GM18868 (cell line): ENCODE measurements at regions not wholly inside any gene's neighbourhood (a gene's known extent, or its start where the extent isn't known, plus 50 kb on each side); places are given as distances from the start of the nearest gene placed in this dataset.
"Not testable (repeated sequence)": the region's sequence is repeated elsewhere in the genome, so short reads cannot be mapped to it uniquely, and the experiment has no call there.

Experiments
- ATAC-seq: cut with Tn5 transposase; IDR thresholded peaks from one replicate; pipeline ENCODE4 v1.9.1; 2021; ENCODE audit warnings: mild to moderate bottlenecking, moderate library complexity; ENCODE audit not compliant: unreplicated experiment

- no peak for ATAC-seq
Observed at GRCh38 chr16:65375651-65376050, 253.8 kb upstream of the CDH11 start.

DNA sequence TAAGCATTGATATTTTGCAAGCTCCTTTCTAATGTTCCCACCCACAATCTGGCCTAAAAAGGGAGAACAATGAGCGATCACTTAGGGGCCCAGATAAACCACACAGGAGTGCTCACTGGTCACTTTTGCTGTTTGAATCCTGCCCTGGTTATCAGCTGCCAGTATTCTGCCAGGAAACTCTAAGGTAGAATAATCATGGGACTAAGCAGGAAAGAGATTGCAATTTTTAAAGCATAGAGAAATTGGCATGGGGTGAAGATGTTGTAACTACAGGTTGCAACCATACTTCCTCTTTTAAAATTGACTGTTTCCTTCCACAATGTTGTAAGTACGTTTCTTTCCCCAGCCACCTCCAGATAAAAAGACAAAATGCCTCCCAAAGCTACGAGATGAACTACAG is 251.2 kb upstream of the CDH11 start:
- no peak for ATAC-seq

- ATAC-seq, result no peak
Observed at GRCh38 chr16:65372171-65372570, 250.3 kb upstream of the CDH11 start.

GRCh38 chr16:65365732-65366715 is 244.2 kb upstream of the CDH11 start:
- ATAC-seq, result no peak

DNA sequence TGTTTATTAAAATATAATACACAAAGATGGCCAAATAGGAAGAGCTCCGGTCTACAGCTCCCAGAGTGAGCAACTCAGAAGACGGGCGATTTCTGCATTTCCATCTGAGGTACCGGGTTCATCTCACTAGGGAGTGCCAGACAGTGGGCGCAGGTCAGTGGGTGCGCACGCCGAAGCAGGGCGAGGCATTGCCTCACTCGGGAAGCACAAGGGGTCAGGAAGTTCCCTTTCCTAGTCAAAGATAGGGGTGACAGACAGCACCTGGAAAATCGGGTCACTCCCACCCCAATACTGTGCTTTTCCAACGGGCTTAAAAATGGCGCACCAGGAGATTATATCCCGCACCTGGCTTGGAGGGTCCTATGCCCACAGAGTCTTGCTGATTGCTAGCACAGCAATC is 234.9 kb upstream of the CDH11 start:
- ATAC-seq, result not testable (repeated sequence)

- ATAC-seq, result no peak
Observed at GRCh38 chr16:65355706-65356105, 233.8 kb upstream of the CDH11 start.

DNA sequence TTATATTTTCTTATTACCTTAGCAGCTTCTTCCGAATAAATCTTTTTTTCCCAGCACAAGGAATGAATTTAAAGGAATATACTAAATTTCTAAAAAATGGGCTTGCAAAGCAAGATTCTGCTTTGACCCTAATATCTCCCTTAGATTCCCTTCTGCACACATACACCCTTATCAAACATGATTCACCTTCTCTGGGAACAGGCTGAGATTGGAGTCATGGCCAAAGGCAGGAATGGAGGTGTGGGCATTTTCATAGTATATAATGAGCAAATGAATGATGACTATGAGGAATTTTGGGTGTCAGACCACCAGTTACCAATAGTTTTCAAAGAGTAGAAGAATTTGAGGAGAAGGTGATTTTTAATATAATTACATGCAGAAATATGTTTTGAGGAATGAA is 231.3 kb upstream of the CDH11 start:
- ATAC-seq, result no peak

- ATAC-seq, result no peak
Observed at GRCh38 chr16:65349626-65350025, 227.8 kb upstream of the CDH11 start.

DNA sequence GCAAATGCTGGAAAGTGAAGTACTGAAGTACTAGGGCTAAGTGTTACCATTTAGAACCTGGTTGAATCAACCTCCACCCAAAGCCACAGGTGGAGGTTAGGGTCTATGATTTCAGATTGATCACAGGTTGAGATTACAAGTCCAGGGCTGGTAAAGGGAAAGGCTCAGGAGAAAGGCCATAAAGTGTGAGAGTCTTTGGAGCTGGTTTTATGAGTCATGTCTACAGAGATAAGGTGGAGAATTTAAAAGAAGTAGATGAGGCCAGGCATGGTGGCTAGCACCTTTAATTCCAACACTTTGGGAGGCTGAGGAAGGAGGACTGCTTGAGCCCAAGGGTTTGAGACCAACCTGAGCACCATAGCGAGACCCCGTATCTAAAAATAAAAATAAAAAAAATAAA is 221.7 kb upstream of the CDH11 start:
- no peak for ATAC-seq

- no peak for ATAC-seq
Observed at GRCh38 chr16:65342231-65342866, 220.5 kb upstream of the CDH11 start.

DNA sequence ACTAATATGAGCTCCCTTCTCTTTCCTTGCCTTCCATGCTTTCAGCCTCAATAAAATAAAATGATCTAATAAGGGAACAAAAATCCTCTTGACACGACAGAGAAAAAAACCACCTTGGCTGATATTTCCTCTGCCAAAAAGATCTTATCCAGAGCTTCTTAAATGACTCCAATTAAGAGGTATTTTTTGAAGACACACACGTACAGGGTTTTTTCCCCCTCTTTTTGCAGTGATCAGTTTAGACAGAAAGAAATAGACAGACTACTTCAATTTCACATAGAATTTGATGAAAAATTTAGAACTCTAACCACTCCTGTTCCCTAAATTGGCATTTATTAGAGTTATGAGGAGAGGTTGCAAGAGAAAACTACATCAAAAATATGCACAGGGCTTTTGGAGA is 217.2 kb upstream of the CDH11 start:
- ATAC-seq, result no peak

GRCh38 chr16:65336160-65336559 is 214.3 kb upstream of the CDH11 start:
- ATAC-seq, result no peak

- ATAC-seq, result no peak
Observed at GRCh38 chr16:65334081-65334480, 212.2 kb upstream of the CDH11 start.

DNA sequence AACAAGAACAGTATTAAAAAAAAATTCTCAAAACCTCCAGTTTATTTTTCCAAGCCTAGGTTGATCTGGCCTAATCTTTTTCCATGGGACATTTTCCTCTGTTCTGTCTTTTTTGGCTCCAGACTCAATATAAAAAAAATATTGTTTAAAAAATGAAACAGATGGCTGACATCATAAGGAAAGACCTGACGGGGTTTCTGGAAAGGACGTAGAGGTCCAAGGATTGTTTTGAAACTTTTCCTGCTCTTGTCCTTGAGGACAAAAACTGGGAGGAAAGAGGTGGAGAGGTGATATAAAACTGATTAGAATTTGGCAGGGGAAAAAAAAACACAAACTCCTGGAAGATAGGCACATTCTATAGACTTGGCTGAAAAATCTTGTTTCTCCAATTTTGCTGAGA is 211.4 kb upstream of the CDH11 start:
- no peak for ATAC-seq

- ATAC-seq, result no peak
Observed at GRCh38 chr16:65327346-65327745, 205.5 kb upstream of the CDH11 start.

DNA sequence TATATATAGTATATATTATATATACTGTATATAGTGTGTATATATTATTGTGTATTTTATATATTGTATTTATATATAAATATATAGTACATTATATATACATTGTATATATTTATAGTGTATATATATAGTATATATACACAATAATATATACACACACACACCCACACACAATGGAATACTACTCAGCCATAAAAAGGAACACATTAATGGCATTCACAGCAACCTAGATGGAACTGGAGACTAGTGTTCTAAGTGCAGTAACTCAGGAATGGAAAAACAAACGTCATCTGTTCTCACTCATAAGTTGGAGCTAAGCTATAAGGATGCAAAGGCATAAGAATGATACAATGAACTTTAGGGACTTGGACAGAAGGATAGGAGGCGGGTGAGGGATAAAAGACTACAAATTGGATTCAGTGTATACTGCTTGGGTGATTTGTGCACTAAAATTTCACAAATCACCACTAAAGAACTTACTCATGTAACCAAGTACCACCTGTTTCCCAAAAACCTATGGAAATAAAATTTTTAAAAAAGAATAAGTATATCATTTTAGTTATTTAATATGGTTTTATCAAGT is 201.9 kb upstream of the CDH11 start:
- no peak for ATAC-seq

GRCh38 chr16:65319621-65320231 is 197.9 kb upstream of the CDH11 start:
- ATAC-seq, result no peak

DNA sequence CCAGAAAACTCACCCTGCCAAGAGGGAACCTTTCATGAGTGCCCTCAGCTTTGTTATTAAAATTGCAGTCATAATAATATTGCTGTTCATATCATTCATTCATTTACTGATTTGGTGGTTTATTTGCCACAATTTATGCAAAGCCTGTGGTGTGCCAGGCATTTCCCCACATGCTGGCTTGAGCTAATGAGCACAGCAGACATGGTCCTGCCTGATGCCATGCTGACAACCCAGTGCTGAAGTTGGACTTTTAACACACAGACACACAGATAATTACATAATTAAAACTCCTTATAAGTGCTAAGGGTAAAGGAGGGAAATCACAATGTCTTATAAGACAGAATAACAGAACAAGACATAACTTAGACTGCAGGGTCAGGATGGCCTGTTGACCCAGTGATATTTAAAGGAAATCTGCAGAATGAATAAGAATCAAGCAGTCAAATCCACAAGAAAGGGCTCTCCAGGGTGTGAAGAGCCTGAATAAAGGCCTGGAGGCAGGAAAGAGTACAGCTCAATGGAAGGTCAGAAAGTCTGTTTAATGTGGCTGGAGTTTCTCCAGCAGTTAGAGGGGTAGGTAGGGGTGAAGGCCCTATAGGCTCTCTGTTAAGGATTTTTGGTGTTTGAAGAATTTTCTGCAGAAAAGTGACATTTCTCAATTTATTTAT is 196.9 kb upstream of the CDH11 start:
- no peak for ATAC-seq

- ATAC-seq, result no peak
Observed at GRCh38 chr16:65318138-65318537, 196.3 kb upstream of the CDH11 start.

GRCh38 chr16:65316808-65317207 is 194.9 kb upstream of the CDH11 start:
- ATAC-seq, result no peak
